ENCODE measurements at regions not wholly inside any gene's neighbourhood (a gene's known extent, or its start where the extent isn't known, plus 50 kb on each side); places are given as distances from the start of the nearest gene placed in this dataset.

GRCh38 chr20:10861090-10861489 is 187.3 kb upstream of the JAG1 start:
- in situ Hi-C loops (cut with MboI; ENCODE audit: low sequenced_read_pairs) = no loop called here

GRCh38 chr20:10861619-10862018 is 187.8 kb upstream of the JAG1 start:
- in situ Hi-C loops (cut with MboI; ENCODE audit: low sequenced_read_pairs) = no loop called here

GRCh38 chr20:10863337-10864060 is 189.7 kb upstream of the JAG1 start:
- in situ Hi-C loops (cut with MboI; ENCODE audit: low sequenced_read_pairs) = no loop called here

GRCh38 chr20:10864076-10864672 is 190.4 kb upstream of the JAG1 start:
- in situ Hi-C loops (cut with MboI; ENCODE audit: low sequenced_read_pairs) = no loop called here

GRCh38 chr20:10868299-10868698 is 194.5 kb upstream of the JAG1 start:
- in situ Hi-C loops (cut with MboI; ENCODE audit: low sequenced_read_pairs) = no loop called here

GRCh38 chr20:10873026-10873425 is 199.2 kb upstream of the JAG1 start:
- in situ Hi-C loops (cut with MboI; ENCODE audit: low sequenced_read_pairs) = no loop called here

GRCh38 chr20:10875653-10876052 is 201.9 kb upstream of the JAG1 start:
- in situ Hi-C loops (cut with MboI; ENCODE audit: low sequenced_read_pairs) = no loop called here

- in situ Hi-C loops (cut with MboI; ENCODE audit: low sequenced_read_pairs) = no loop called here
These were observed 202.8 kb upstream of the JAG1 start for GRCh38 chr20:10876558-10876957.

GRCh38 chr20:10877342-10877741 is 203.5 kb upstream of the JAG1 start:
- in situ Hi-C loops (cut with MboI; ENCODE audit: low sequenced_read_pairs) = no loop called here

- in situ Hi-C loops (cut with MboI; ENCODE audit: low sequenced_read_pairs) = no loop called here
These were observed 209.4 kb upstream of the JAG1 start for GRCh38 chr20:10883166-10883565.

- in situ Hi-C loops (cut with MboI; ENCODE audit: low sequenced_read_pairs) = no loop called here
These were observed 219.5 kb upstream of the JAG1 start for GRCh38 chr20:10893321-10893720.

GRCh38 chr20:10897336-10897735 is 223.5 kb upstream of the JAG1 start:
- in situ Hi-C loops (cut with MboI; ENCODE audit: low sequenced_read_pairs) = no loop called here

GRCh38 chr20:10898552-10898951 is 224.8 kb upstream of the JAG1 start:
- in situ Hi-C loops (cut with MboI; ENCODE audit: low sequenced_read_pairs) = no loop called here

- in situ Hi-C loops (cut with MboI; ENCODE audit: low sequenced_read_pairs) = no loop called here
These were observed 228.4 kb upstream of the JAG1 start for GRCh38 chr20:10902174-10902573.

- in situ Hi-C loops (cut with MboI; ENCODE audit: low sequenced_read_pairs) = no loop called here
These were observed 228.9 kb upstream of the JAG1 start for GRCh38 chr20:10902576-10903282.

- in situ Hi-C loops (cut with MboI; ENCODE audit: low sequenced_read_pairs) = no loop called here
These were observed 233.0 kb upstream of the JAG1 start for GRCh38 chr20:10906834-10907233.

GRCh38 chr20:10909803-10910202 is 236.0 kb upstream of the JAG1 start:
- in situ Hi-C loops (cut with MboI; ENCODE audit: low sequenced_read_pairs) = no loop called here

- in situ Hi-C loops (cut with MboI; ENCODE audit: low sequenced_read_pairs) = no loop called here
These were observed 236.9 kb upstream of the JAG1 start for GRCh38 chr20:10910535-10911178.

- in situ Hi-C loops (cut with MboI; ENCODE audit: low sequenced_read_pairs) = no loop called here
These were observed 237.5 kb upstream of the JAG1 start for GRCh38 chr20:10911298-10911697.

- in situ Hi-C loops (cut with MboI; ENCODE audit: low sequenced_read_pairs) = no loop called here
These were observed 242.0 kb upstream of the JAG1 start for GRCh38 chr20:10915815-10916214.

- in situ Hi-C loops (cut with MboI; ENCODE audit: low sequenced_read_pairs) = no loop called here
These were observed 242.5 kb upstream of the JAG1 start for GRCh38 chr20:10916312-10916711.

- in situ Hi-C loops (cut with MboI; ENCODE audit: low sequenced_read_pairs) = no loop called here
These were observed 244.0 kb upstream of the JAG1 start for GRCh38 chr20:10917826-10918225.
